Motor neuron (in vitro differentiated cells): ENCODE measurements at regions not wholly inside any gene's neighbourhood (a gene's known extent, or its start where the extent isn't known, plus 50 kb on each side); places are given as distances from the start of the nearest gene placed in this dataset.

Experiments used
- ATAC-seq, 8 experiments: fragments of 200-7000 bp; cut with Tn5 transposase; replicated peaks in 6 of 8; 2 replicates each; pipeline ENCODE4 v1.8.0; 2021; ENCODE audit warnings: mild to moderate bottlenecking in 8 of 8, moderate library complexity in 8 of 8
- H3K27ac ChIP-seq, 2 donors: fragments of 250-450 bp; sonication (Bioruptor Pico); 2 replicates each; pipeline ENCODE4 v1.9.0; 2021; ENCODE audit warnings: antibody characterized with exemption in 2 of 2, mild to moderate bottlenecking in 2 of 2, moderate library complexity in 1 of 2
- H3K4me1 ChIP-seq, 2 donors: fragments of 250-450 bp; sonication (Bioruptor Pico); replicated peaks in 1 of 2; 2 replicates each; pipeline ENCODE4 v1.6.1; 2021; ENCODE audit warnings: antibody characterized with exemption in 2 of 2, mild to moderate bottlenecking in 2 of 2, moderate library complexity in 1 of 2
- H3K4me3 ChIP-seq, 5 donors: fragments of 250-450 bp; sonication (Bioruptor Pico); 2 replicates each; pipeline ENCODE4 v1.9.0; 2021; ENCODE audit warnings: antibody characterized with exemption in 5 of 5, mild to moderate bottlenecking in 5 of 5, moderate library complexity in 4 of 5
- WGBS, 10 experiments: fragments of 450-650 bp; shearing (Covaris generic); methylation state at CpG; one replicate each; pipeline ENCODE4 v1.0.0; 2022; 5-methylcytosine and 5-hydroxymethylcytosine counted together
- in situ Hi-C, 9 experiments: fragments of 400-800 bp; cut with MboI; loops; one replicate each; pipeline ENCODE4 v1.15.0; 2021; ENCODE audit warnings: low sequenced_read_pairs in 9 of 9, low pct_unique_long_range_greater_than_20kb in 2 of 9; ENCODE audit not compliant: unreplicated experiment in 9 of 9

DNA sequence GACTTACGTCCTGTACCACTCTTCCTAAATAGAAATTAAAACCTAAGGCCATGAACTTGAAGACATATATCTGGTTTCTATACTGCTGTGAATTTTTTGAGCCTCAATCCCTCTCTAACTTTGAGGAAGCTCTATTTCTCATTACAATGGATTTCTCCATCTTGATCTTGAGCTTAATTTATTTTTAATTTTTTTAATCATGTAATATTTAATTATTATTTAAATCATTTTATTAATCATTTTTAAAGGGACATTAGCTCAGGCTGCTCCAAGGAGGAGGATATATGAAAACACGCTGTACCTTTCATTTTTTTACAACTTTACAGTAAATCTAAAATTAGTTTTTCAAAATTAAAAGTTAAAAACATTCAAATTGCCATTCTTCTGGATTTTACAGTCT is 540.5 kb downstream of the SATB2 start:
- WGBS, 10 experiments, result 45 to 100% (median 88%) methylated on average over 1 to 2 of the region's 2 CpGs
- in situ Hi-C loops, result no loop called here
- no peak overlapping the region for H3K27ac ChIP-seq
- peaks cover 6 to 8% of the 10 kb centered on the region in 2 donors for H3K4me1 ChIP-seq
- ATAC-seq, result no peak
- no peak overlapping the region for H3K4me3 ChIP-seq

DNA sequence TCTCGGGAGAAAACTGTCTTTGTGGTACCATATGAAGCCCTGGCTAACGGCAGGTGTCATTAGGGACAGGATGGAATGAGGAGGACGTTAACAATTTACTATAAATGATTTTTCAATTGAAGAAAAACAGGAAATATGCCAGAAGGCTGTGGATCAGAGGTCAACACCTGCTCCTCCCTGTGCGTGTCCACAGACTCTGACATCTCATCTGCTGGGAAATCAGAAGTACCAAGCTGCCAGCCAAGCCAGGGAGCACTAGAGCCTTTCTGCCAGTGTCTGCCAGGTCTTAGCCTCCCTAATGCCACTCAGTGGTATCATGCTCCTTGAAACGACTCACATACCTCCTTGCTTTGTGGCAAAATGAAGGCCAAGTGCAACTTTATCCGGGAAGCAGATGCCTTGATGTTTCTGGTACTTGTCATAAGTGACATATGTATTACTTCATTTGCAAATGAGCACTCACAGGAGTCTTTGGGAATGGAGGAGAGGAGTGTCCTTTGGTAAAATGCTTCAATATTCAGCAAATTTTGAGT is 541.1 kb downstream of the SATB2 start:
- in situ Hi-C loops, result no loop called here
- peak in 3 of 8 experiments; percentile 14 to 67 (median 53) for ATAC-seq
- H3K27ac ChIP-seq, result no peak overlapping the region
- 26 to 74% (median 41%) methylated on average over 2 to 6 of the region's 6 CpGs; no CpG with 5 or more reads in 1 of the 10 experiments for WGBS, 10 experiments
- H3K4me3 ChIP-seq, result no peak overlapping the region
- peaks cover 6 to 10% of the 10 kb centered on the region in 2 donors for H3K4me1 ChIP-seq

DNA sequence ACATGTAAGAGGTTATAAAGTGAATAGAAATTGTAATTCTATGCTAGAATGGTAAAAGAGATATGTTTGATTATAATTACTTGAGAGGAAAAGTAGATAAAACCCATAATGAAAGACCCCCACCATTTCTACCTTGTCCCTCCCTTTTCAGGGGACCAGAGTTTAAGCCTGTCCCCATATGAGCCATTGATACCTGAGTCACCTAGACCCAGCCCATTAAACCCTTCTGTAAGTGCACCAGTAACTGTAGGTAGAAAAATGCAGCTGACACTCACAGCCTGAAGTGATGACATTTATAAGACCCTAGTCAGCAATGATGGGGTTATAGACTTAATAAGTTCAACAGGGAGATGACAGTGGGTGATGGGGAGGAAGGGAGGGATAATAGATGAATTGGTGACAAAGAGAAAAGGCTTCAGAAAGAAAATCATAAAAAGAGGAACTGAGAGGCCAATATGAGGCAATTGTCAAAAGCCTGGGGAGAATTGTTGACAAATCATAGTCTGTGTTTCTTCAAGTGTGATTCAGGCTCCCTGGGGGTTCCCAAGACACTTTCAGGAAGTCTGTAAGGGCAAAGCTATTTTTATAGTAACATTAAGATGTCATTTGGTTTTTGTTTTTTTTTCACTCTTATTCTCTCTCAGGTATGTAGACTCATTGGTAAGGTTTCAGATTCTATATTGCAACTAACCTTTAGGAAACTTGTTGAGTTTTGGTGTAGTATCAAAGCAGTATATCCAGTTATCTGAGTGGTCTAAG is 544.2 kb downstream of the SATB2 start:
- ATAC-seq, result no peak
- no peak overlapping the region for H3K4me3 ChIP-seq
- in situ Hi-C loops, result no loop called here
- H3K4me1 ChIP-seq, result peaks cover 6 to 13% of the 10 kb centered on the region in 2 donors
- H3K27ac ChIP-seq, result no peak overlapping the region

- in situ Hi-C loops, result no loop called here
These were observed 548.0 kb downstream of the SATB2 start for GRCh38 chr2:198909525-198910267.

GRCh38 chr2:198905881-198906612 is 551.7 kb downstream of the SATB2 start:
- 67 to 100% (median 83%) methylated on average over 1 to 7 of the region's 7 CpGs; no CpG with 5 or more reads in 1 of the 10 experiments for WGBS, 10 experiments
- in situ Hi-C loops, result no loop called here
- Histone ChIP-seq H3K4me1 (peaks cover 0 to 2% of the 10 kb centered on the region in 2 donors), H3K4me3 (no peak overlapping the region), H3K27ac (no peak overlapping the region)
- no peak for ATAC-seq

More at GRCh38 chr2:198909525-198910267, 548.0 kb downstream of the SATB2 start:
- ATAC-seq, result peak in 3 of 8 experiments; percentile 81 to 96 (median 95)
- 0 to 100% (median 81%) methylated on average over 1 to 2 of the region's 2 CpGs; no CpG with 5 or more reads in 4 of the 10 experiments for WGBS, 10 experiments
- Histone ChIP-seq H3K4me1 (peaks cover 0 to 5% of the 10 kb centered on the region in 2 donors), H3K4me3 (no peak overlapping the region), H3K27ac (no peak overlapping the region)

GRCh38 chr2:198901894-198902293 is 555.8 kb downstream of the SATB2 start:
- Histone ChIP-seq H3K4me3 (no peak overlapping the region), H3K4me1 (no peaks in the 10 kb centered on the region), H3K27ac (no peak overlapping the region)
- in situ Hi-C loops, result no loop called here
- no peak for ATAC-seq

- in situ Hi-C loops, result no loop called here
- no peaks in the 10 kb centered on the region for H3K4me1 ChIP-seq
- H3K27ac ChIP-seq, result no peak overlapping the region
- 69 to 100% (median 83%) methylated on average over 1 to 3 of the region's 3 CpGs; no CpG with 5 or more reads in 1 of the 10 experiments for WGBS, 10 experiments
- ATAC-seq, result no peak
- no peak overlapping the region for H3K4me3 ChIP-seq
These were observed 557.6 kb downstream of the SATB2 start for GRCh38 chr2:198900141-198900540.

DNA sequence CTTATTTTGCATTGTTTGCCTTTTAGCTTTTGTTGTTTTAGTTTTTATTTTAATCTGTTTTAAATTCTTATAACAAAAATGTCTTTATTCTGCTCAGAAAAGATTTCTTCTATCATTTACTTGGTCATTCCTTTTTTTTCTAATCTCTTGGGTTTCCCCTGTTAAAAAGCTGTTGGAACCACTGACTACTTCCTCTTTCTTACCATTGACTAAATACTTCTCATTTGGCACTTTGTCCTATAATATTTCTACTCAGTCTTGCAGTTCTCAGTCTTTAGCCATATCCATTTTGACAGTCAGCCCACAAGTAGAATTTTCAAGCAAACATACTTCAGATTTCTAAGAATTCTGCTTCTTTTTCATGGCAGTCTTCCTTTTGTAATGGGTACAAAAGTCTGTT is 567.2 kb downstream of the SATB2 start:
- Histone ChIP-seq H3K4me1 (no peaks in the 10 kb centered on the region), H3K27ac (no peak overlapping the region), H3K4me3 (no peak overlapping the region)
- no peak for ATAC-seq
- in situ Hi-C loops, result no loop called here

GRCh38 chr2:198883604-198884003 is 574.1 kb downstream of the SATB2 start:
- in situ Hi-C loops, result no loop called here
- 22 to 100% (median 36%) methylated on average over 1 to 2 of the region's 2 CpGs; no CpG with 5 or more reads in 1 of the 10 experiments for WGBS, 10 experiments
- Histone ChIP-seq H3K27ac (no peak overlapping the region), H3K4me1 (no peaks in the 10 kb centered on the region), H3K4me3 (no peak overlapping the region)
- ATAC-seq, result no peak

DNA sequence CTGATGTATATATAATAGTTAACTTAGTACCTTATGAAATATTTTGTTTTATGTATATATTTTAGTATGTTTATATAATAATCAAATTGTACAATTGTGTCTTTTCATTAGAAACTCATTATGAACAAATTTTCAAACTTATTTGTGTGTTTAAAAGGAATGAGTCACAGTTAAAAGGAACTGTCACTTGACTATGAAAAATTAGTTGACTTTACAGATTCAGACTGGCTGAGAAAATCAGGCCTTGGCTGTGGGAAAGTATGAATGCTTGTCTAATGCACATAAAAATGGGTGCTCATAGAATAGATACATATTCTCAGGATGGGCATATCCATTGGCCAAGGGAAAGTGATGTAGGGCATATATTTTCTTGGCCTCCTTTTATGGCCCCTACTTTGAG is 576.8 kb downstream of the SATB2 start:
- in situ Hi-C loops, result no loop called here

DNA sequence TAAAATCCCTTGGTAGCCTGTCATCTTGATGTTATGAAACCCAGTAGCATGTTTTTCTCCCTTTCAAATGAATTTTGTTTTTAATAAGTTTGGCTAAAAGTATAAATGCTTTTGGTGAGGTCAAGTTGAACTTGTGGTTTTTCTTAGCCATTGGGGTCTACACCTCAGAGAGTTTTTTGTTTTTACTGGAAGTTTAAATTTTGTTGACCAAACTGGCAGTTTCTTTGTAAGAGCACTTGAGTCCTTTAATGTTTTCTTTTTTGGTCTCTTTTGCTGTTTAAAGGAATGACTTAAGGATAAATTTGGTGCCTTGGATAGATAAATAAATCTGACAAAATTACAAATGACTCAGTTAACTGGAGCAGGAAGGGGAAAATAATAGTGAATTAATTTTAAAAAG is 577.3 kb downstream of the SATB2 start:
- H3K4me1 ChIP-seq, result no peaks in the 10 kb centered on the region
- in situ Hi-C loops, result no loop called here
- H3K27ac ChIP-seq, result no peak overlapping the region
- ATAC-seq, result no peak
- H3K4me3 ChIP-seq, result no peak overlapping the region

More for the DNA sequence above, 576.8 kb downstream of the SATB2 start:
- peak in 1 of 8 experiments; percentile 38 for ATAC-seq
- no peak overlapping the region for H3K27ac ChIP-seq
- H3K4me3 ChIP-seq, result no peak overlapping the region
- H3K4me1 ChIP-seq, result no peaks in the 10 kb centered on the region

GRCh38 chr2:198874472-198874858 is 583.3 kb downstream of the SATB2 start:
- 45 to 100% (median 88%) methylated on average over 1 to 2 of the region's 2 CpGs; no CpG with 5 or more reads in 3 of the 10 experiments for WGBS, 10 experiments
- H3K27ac ChIP-seq, result no peak overlapping the region

More at GRCh38 chr2:198874472-198874858, 583.3 kb downstream of the SATB2 start:
- H3K4me3 ChIP-seq, result no peak overlapping the region
- in situ Hi-C loops, result no loop called here
- no peak for ATAC-seq
- H3K4me1 ChIP-seq, result no peaks in the 10 kb centered on the region
